HEK293T (cell line): ENCODE measurements at regions not wholly inside any gene's neighbourhood (a gene's known extent, or its start where the extent isn't known, plus 50 kb on each side); places are given as distances from the start of the nearest gene placed in this dataset.

Source experiments
- BHLHE40 ChIP-seq: fragments of 450-650 bp; IDR thresholded peaks from 2 replicates; pipeline ENCODE4 v1.6.1; 2016; ENCODE audit warnings: mild to moderate bottlenecking, moderate library complexity, borderline replicate concordance
- CTBP1 ChIP-seq: fragments of 450-650 bp; IDR thresholded peaks from 2 replicates; pipeline ENCODE4 v1.6.1; 2016; ENCODE audit warnings: borderline replicate concordance
- ELF4 ChIP-seq: fragments of 450-650 bp; IDR thresholded peaks from 2 replicates; pipeline ENCODE4 v1.6.1; 2017; ENCODE audit warnings: antibody characterized with exemption
- FOXA1 ChIP-seq: fragments of 450-650 bp; IDR thresholded peaks from 2 replicates; pipeline ENCODE4 v1.6.1; 2016; ENCODE audit warnings: mild to moderate bottlenecking
- FOXM1 ChIP-seq: fragments of 450-650 bp; IDR thresholded peaks from 2 replicates; pipeline ENCODE4 v1.6.1; 2017; ENCODE audit warnings: mild to moderate bottlenecking, borderline replicate concordance
- L3MBTL2 ChIP-seq: fragments of 450-650 bp; conservative IDR thresholded peaks from 2 replicates; pipeline ENCODE4 v1.6.1; 2016; ENCODE audit warnings: mild to moderate bottlenecking
- PKNOX1 ChIP-seq: fragments of 450-650 bp; IDR thresholded peaks from 2 replicates; pipeline ENCODE4 v1.6.1; 2016
- SUZ12 ChIP-seq: fragments of 450-650 bp; IDR thresholded peaks from 2 replicates; pipeline ENCODE4 v1.6.1; 2016; ENCODE audit warnings: mild to moderate bottlenecking
- ZNF384 ChIP-seq: fragments of 450-650 bp; IDR thresholded peaks from 2 replicates; pipeline ENCODE4 v1.6.1; 2016

- TF ChIP-seq ELF4 (no peak), CTBP1 (no peak), FOXM1 (no peak), ZNF384 (no peak), PKNOX1 (no peak), FOXA1 (no peak), BHLHE40 (no peak), L3MBTL2 (no peak), SUZ12 (no peak)
These were observed 84.7 kb upstream of the ELAC2 start for GRCh38 chr17:13102477-13102876.
